ENCODE measurements at regions not wholly inside any gene's neighbourhood (a gene's known extent, or its start where the extent isn't known, plus 50 kb on each side); places are given as distances from the start of the nearest gene placed in this dataset.
A peak's percentile ranks its signal among the peaks of the same experiment; 100 is the strongest.

- no peak for DNase-seq
Measured at GRCh38 chr12:66043035-66043434, 87.5 kb downstream of the LLPH start.

- DNase-seq, result no peak
Measured at GRCh38 chr12:66041651-66042363, 88.7 kb downstream of the LLPH start.

- DNase-seq, result no peak
Measured at GRCh38 chr12:66036317-66036716, 94.2 kb downstream of the LLPH start.

- peak; percentile 62 for DNase-seq
Measured at GRCh38 chr12:66035288-66035966, 95.1 kb downstream of the LLPH start.

- DNase-seq, result no peak
Measured at GRCh38 chr12:66033151-66033550, 97.4 kb downstream of the LLPH start.

GRCh38 chr12:66032739-66033138 is 97.8 kb downstream of the LLPH start:
- DNase-seq, result no peak

- no peak for DNase-seq
Measured at GRCh38 chr12:66030217-66030781, 100.3 kb downstream of the LLPH start.

GRCh38 chr12:66028390-66028789 is 102.2 kb downstream of the LLPH start:
- no peak for DNase-seq

- no peak for DNase-seq
Measured at GRCh38 chr12:66025477-66025876, 105.1 kb downstream of the LLPH start.

- DNase-seq, result no peak
Measured at GRCh38 chr12:66024949-66025348, 105.6 kb downstream of the LLPH start.

- no peak for DNase-seq
Measured at GRCh38 chr12:66020481-66020880, 110.1 kb downstream of the LLPH start.

- DNase-seq, result no peak
Measured at GRCh38 chr12:66017736-66018135, 112.8 kb downstream of the LLPH start.

Measured in NCI-H82 (cell line).